Ovary (tissue), 3 donors: ENCODE measurements at regions not wholly inside any gene's neighbourhood (a gene's known extent, or its start where the extent isn't known, plus 50 kb on each side); places are given as distances from the start of the nearest gene placed in this dataset.

Source experiments
- CTCF ChIP-seq, 3 donors: fragments of 450-650 bp in 2 of 3; fragments of 200-600 bp in 1 of 3; IDR thresholded peaks; one replicate each; pipeline versions ENCODE4 v1.5.1 to v1.8.0; 2016 to 2022; ENCODE audit warnings: antibody characterized with exemption in 3 of 3, mild to moderate bottlenecking in 1 of 3
- POLR2A ChIP-seq: fragments of 450-650 bp; IDR thresholded peaks from one replicate; pipeline ENCODE4 v1.6.1; 2017; ENCODE audit warnings: antibody characterized with exemption, mild to moderate bottlenecking, moderate library complexity
- donor health status: DM: no; HTN: no; CAD: no.

DNA sequence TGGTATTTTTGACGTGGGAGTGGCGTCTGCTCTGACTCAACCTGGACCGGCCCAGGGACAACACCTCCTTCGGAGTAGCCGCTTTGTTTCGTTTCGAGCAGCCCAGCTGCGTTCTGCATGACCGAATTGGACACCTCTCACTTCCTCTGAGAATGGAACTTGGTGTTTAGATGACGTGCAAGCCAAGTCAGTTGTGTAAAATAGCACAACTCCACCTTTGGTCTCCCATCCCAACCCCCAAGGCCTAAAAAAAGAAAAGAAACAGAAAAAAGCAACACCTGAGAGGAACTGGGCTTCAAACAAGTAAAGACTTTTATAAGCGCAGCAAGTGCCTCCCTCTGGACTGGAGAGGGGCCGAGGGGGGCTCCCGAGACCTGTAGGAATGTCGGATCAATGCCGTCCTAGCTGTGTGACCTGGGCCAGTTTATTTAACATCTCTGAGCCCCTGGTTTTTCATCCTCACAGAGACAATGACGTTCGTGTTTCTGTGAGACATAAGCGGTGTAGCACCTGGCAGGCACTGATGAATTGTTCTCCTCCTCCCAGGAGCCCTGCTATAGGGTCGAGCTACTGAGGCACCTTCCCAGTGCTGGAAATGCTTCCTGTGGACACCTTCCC is 52.0 kb upstream of the SMNDC1 start:
- TF ChIP-seq CTCF (IDR thresholded peaks at IDR 0.05), result no peak
- no peak for TF ChIP-seq POLR2A
